GM23338 (cell line): ENCODE measurements at regions not wholly inside any gene's neighbourhood (a gene's known extent, or its start where the extent isn't known, plus 50 kb on each side); places are given as distances from the start of the nearest gene placed in this dataset.

Source experiments
- ATAC-seq: fragments of 200-7000 bp; cut with Tn5 transposase; 3 replicates; pipeline ENCODE4 v1.9.1; 2020
- DNase-seq: peaks from one replicate; pipeline ENCODE4 v3.0.0-alpha.2; 2015; ENCODE audit warnings: low spot score
- H2AFZ ChIP-seq: fragments of 200-600 bp; sonication (generic); 2 replicates; pipeline ENCODE4 v1.8.0; 2016; ENCODE audit warnings: antibody characterized with exemption, mild to moderate bottlenecking, moderate library complexity
- H3F3A ChIP-seq: fragments of 200-600 bp; sonication (generic); replicated peaks from 2 replicates; pipeline ENCODE4 v1.8.0; 2017; ENCODE audit warnings: antibody characterized with exemption, mixed run types, low read depth
- H3K27ac ChIP-seq: fragments of 200-600 bp; sonication (generic); 2 replicates; pipeline ENCODE4 v1.6.1; 2016; ENCODE audit warnings: low read depth
- H3K27me3 ChIP-seq: fragments of 200-600 bp; sonication (generic); 2 replicates; pipeline ENCODE4 v1.8.0; 2016; ENCODE audit warnings: mild to moderate bottlenecking, mixed run types, moderate library complexity; ENCODE audit not compliant: insufficient read depth
- H3K36me3 ChIP-seq: fragments of 200-600 bp; sonication (generic); 2 replicates; pipeline ENCODE4 v1.8.0; 2016; ENCODE audit warnings: mild to moderate bottlenecking; ENCODE audit not compliant: insufficient read depth
- H3K4me1 ChIP-seq: fragments of 200-600 bp; sonication (generic); 2 replicates; pipeline ENCODE4 v1.8.0; 2016; ENCODE audit warnings: mild to moderate bottlenecking, moderate library complexity; ENCODE audit not compliant: insufficient read depth
- H3K4me2 ChIP-seq: fragments of 200-600 bp; sonication (generic); 2 replicates; pipeline ENCODE4 v1.7.1; 2017; ENCODE audit warnings: mixed run types
- H3K4me3 ChIP-seq: fragments of 200-600 bp; sonication (generic); 2 replicates; pipeline ENCODE4 v1.6.1; 2016; ENCODE audit warnings: mixed run types
- H3K79me2 ChIP-seq: fragments of 200-600 bp; sonication (generic); replicated peaks from 2 replicates; pipeline ENCODE4 v1.8.0; 2017; ENCODE audit warnings: mild to moderate bottlenecking; ENCODE audit not compliant: insufficient read depth
- H3K9me2 ChIP-seq: fragments of 200-600 bp; sonication (generic); 2 replicates; pipeline ENCODE4 v1.8.0; 2017; ENCODE audit not compliant: insufficient read depth
- H4K20me1 ChIP-seq: fragments of 200-600 bp; sonication (generic); replicated peaks from 2 replicates; pipeline ENCODE4 v1.8.0; 2017; ENCODE audit warnings: mild to moderate bottlenecking; ENCODE audit not compliant: insufficient read depth
- H3K27ac Mint-ChIP-seq: 2 replicates; pipeline ENCODE4 v1.8.0; 2020; ENCODE audit warnings: inconsistent platforms, mild to moderate bottlenecking, moderate library complexity, mixed read lengths
- H3K27me3 Mint-ChIP-seq: 3 replicates; pipeline ENCODE4 v1.8.0; 2022; ENCODE audit warnings: low read depth, mild to moderate bottlenecking, moderate library complexity, mixed read lengths, inconsistent platforms; ENCODE audit not compliant: insufficient read depth, poor library complexity
- H3K36me3 Mint-ChIP-seq: 3 replicates; pipeline ENCODE4 v1.8.0; 2021; ENCODE audit warnings: low read depth, mild to moderate bottlenecking, inconsistent platforms, moderate library complexity, mixed read lengths
- H3K4me1 Mint-ChIP-seq: 3 replicates; pipeline ENCODE4 v1.8.0; 2020; ENCODE audit warnings: mild to moderate bottlenecking, inconsistent platforms, mixed read lengths
- H3K4me3 Mint-ChIP-seq: 3 replicates; pipeline ENCODE4 v1.8.0; 2021; ENCODE audit warnings: moderate library complexity, mild to moderate bottlenecking, inconsistent platforms, mixed read lengths
- H3K9me3 Mint-ChIP-seq: 3 replicates; pipeline ENCODE4 v1.8.0; 2020; ENCODE audit warnings: moderate library complexity, mild to moderate bottlenecking, inconsistent platforms, mixed read lengths
- EZH2 ChIP-seq: fragments of 200-600 bp; sonication (generic); IDR thresholded peaks from one replicate; pipeline ENCODE4 v1.8.0; 2017; ENCODE audit warnings: antibody characterized with exemption, mild to moderate bottlenecking, low read depth; ENCODE audit not compliant: unreplicated experiment
- JUNB ChIP-seq: IDR thresholded peaks from one replicate; pipeline ENCODE4 v1.6.1; 2016; ENCODE audit warnings: antibody characterized with exemption; ENCODE audit not compliant: unreplicated experiment
- NANOG ChIP-seq: IDR thresholded peaks from 2 replicates; pipeline ENCODE4 v1.6.1; 2016; ENCODE audit warnings: antibody characterized with exemption, borderline replicate concordance
- POLR2AphosphoS5 ChIP-seq: IDR thresholded peaks from 2 replicates; pipeline ENCODE4 v1.6.1; 2016; ENCODE audit warnings: antibody characterized with exemption, low read depth
- STAT1 ChIP-seq: IDR thresholded peaks from one replicate; pipeline ENCODE4 v1.6.1; 2016; ENCODE audit warnings: antibody characterized with exemption; ENCODE audit not compliant: unreplicated experiment
- TF ChIP-seq, protein P1 (sequence below): IDR thresholded peaks from one replicate; pipeline ENCODE4 v1.6.1; 2018; ENCODE audit warnings: antibody characterized with exemption; ENCODE audit not compliant: unreplicated experiment
- TF ChIP-seq, protein P2 (sequence below): IDR thresholded peaks from 2 replicates; pipeline ENCODE4 v1.6.1; 2016; ENCODE audit warnings: antibody characterized with exemption

DNA sequence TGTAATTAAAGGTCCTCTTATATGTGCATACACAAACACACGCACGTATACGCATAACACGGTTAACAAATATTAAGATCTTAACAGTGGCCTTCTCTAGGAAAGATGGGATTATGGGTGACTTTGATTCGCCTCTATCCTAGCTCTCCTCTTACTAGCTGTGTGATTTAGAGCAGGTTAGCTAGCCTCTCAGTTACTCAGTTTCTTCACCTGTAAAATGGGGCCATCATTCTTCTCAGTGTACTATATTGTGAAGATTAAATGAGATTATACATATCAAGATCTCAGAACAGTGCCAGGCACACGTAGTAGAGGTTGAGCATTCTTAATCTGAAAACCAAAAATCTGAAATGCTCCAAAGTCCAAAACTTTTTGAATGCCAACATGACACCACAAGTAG lies 159.3 kb downstream of the BCOR start:
- no peaks in the 10 kb centered on the region for H3K36me3 Mint-ChIP-seq
- no peaks in the 10 kb centered on the region for H3K9me3 Mint-ChIP-seq
- H3K79me2 ChIP-seq = no peaks in the 10 kb centered on the region
- H3K27me3 Mint-ChIP-seq = peaks cover 4% of the 10 kb centered on the region
- no peak overlapping the region for H2AFZ ChIP-seq
- H3F3A ChIP-seq = no peaks in the 10 kb centered on the region
- H3K9me2 ChIP-seq = no peaks in the 10 kb centered on the region
- no peak overlapping the region for H3K4me2 ChIP-seq
- no peak overlapping the region for H3K4me3 Mint-ChIP-seq
- TF ChIP-seq NANOG = no peak
- TF ChIP-seq JUNB = no peak
- H3K4me1 Mint-ChIP-seq = peaks cover 7% of the 10 kb centered on the region; the same call in 2 of the 3 replicates
- no peak overlapping the region for H3K4me3 ChIP-seq
- H3K27me3 ChIP-seq = no peaks in the 10 kb centered on the region
- no peaks in the 10 kb centered on the region for H4K20me1 ChIP-seq
- no peaks in the 10 kb centered on the region for H3K36me3 ChIP-seq
- H3K27ac Mint-ChIP-seq = no peak overlapping the region
- no peak overlapping the region for H3K27ac ChIP-seq
- H3K4me1 ChIP-seq = no peaks in the 10 kb centered on the region
- ATAC-seq = no peak
- DNase-seq = no peak

- H3K4me2 ChIP-seq = no peak overlapping the region
- no peaks in the 10 kb centered on the region for H4K20me1 ChIP-seq
- no peaks in the 10 kb centered on the region for H3F3A ChIP-seq
- Mint-ChIP-seq H3K27me3 (peaks cover 4% of the 10 kb centered on the region), H3K4me3 (no peak overlapping the region), H3K27ac (no peak overlapping the region), H3K4me1 (peaks cover 7% of the 10 kb centered on the region; the same call in 2 of the 3 replicates), H3K36me3 (no peaks in the 10 kb centered on the region), H3K9me3 (no peaks in the 10 kb centered on the region)
- H3K27me3 ChIP-seq = no peaks in the 10 kb centered on the region
- ATAC-seq (no peak), DNase-seq (no peak)
- no peak overlapping the region for H3K4me3 ChIP-seq
- H3K36me3 ChIP-seq = no peaks in the 10 kb centered on the region
- no peaks in the 10 kb centered on the region for H3K9me2 ChIP-seq
- H3K4me1 ChIP-seq = no peaks in the 10 kb centered on the region
- H3K27ac ChIP-seq = no peak overlapping the region
- TF ChIP-seq POLR2AphosphoS5 (no peak), STAT1 (no peak), EZH2 (no peak)
- TF ChIP-seq, protein P1, sequence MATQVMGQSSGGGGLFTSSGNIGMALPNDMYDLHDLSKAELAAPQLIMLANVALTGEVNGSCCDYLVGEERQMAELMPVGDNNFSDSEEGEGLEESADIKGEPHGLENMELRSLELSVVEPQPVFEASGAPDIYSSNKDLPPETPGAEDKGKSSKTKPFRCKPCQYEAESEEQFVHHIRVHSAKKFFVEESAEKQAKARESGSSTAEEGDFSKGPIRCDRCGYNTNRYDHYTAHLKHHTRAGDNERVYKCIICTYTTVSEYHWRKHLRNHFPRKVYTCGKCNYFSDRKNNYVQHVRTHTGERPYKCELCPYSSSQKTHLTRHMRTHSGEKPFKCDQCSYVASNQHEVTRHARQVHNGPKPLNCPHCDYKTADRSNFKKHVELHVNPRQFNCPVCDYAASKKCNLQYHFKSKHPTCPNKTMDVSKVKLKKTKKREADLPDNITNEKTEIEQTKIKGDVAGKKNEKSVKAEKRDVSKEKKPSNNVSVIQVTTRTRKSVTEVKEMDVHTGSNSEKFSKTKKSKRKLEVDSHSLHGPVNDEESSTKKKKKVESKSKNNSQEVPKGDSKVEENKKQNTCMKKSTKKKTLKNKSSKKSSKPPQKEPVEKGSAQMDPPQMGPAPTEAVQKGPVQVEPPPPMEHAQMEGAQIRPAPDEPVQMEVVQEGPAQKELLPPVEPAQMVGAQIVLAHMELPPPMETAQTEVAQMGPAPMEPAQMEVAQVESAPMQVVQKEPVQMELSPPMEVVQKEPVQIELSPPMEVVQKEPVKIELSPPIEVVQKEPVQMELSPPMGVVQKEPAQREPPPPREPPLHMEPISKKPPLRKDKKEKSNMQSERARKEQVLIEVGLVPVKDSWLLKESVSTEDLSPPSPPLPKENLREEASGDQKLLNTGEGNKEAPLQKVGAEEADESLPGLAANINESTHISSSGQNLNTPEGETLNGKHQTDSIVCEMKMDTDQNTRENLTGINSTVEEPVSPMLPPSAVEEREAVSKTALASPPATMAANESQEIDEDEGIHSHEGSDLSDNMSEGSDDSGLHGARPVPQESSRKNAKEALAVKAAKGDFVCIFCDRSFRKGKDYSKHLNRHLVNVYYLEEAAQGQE = no peak
- TF ChIP-seq, protein P2, sequence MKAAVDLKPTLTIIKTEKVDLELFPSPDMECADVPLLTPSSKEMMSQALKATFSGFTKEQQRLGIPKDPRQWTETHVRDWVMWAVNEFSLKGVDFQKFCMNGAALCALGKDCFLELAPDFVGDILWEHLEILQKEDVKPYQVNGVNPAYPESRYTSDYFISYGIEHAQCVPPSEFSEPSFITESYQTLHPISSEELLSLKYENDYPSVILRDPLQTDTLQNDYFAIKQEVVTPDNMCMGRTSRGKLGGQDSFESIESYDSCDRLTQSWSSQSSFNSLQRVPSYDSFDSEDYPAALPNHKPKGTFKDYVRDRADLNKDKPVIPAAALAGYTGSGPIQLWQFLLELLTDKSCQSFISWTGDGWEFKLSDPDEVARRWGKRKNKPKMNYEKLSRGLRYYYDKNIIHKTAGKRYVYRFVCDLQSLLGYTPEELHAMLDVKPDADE = no peak
- H2AFZ ChIP-seq = no peak overlapping the region
- no peaks in the 10 kb centered on the region for H3K79me2 ChIP-seq
These were observed 158.1 kb downstream of the BCOR start for GRCh38 chrX:39939678-39940077.
